WTC11 (cell line): ENCODE measurements at regions not wholly inside any gene's neighbourhood (a gene's known extent, or its start where the extent isn't known, plus 50 kb on each side); places are given as distances from the start of the nearest gene placed in this dataset.

ENCODE experiments used
- ATF2 ChIP-seq: sonication (generic); formaldehyde crosslinking; IDR thresholded peaks from 2 replicates; pipeline ENCODE4 v1.8.1; 2022; ENCODE audit warnings: low read depth, missing genetic modification reagents, borderline replicate concordance
- ATF3 ChIP-seq: sonication (generic); formaldehyde crosslinking; conservative IDR thresholded peaks from 2 replicates; pipeline ENCODE4 v1.8.1; 2022; ENCODE audit warnings: mild to moderate bottlenecking, missing genetic modification reagents
- CTCF ChIP-seq: fragments of 200-600 bp; IDR thresholded peaks from 2 replicates; pipeline ENCODE4 v1.8.0; 2022; ENCODE audit warnings: antibody characterized with exemption
- E2F5 ChIP-seq: sonication (generic); formaldehyde crosslinking; IDR thresholded peaks from 2 replicates; pipeline ENCODE4 v1.8.1; 2022; ENCODE audit warnings: mild to moderate bottlenecking, moderate library complexity, missing genetic modification reagents
- IRF2 ChIP-seq: sonication (generic); formaldehyde crosslinking; IDR thresholded peaks from 2 replicates; pipeline ENCODE4 v1.8.0; 2022; ENCODE audit warnings: low read depth, missing genetic modification reagents, borderline replicate concordance
- JUN ChIP-seq: sonication (generic); formaldehyde crosslinking; IDR thresholded peaks from 2 replicates; pipeline ENCODE4 v1.8.0; 2023; ENCODE audit warnings: mild to moderate bottlenecking, missing genetic modification reagents
- KAT7 ChIP-seq: sonication (generic); formaldehyde crosslinking; IDR thresholded peaks from 2 replicates; pipeline ENCODE4 v1.8.1; 2023; ENCODE audit warnings: missing genetic modification reagents, mild to moderate bottlenecking, borderline replicate concordance
- MAX ChIP-seq: sonication (generic); formaldehyde crosslinking; IDR thresholded peaks from 2 replicates; pipeline ENCODE4 v1.8.0; 2022; ENCODE audit warnings: mild to moderate bottlenecking, missing genetic modification reagents
- NFE2L1 ChIP-seq: sonication (generic); formaldehyde crosslinking; IDR thresholded peaks from 2 replicates; pipeline ENCODE4 v1.8.1; 2023; ENCODE audit warnings: missing genetic modification reagents
- NFYB ChIP-seq: sonication (generic); formaldehyde crosslinking; conservative IDR thresholded peaks from 2 replicates; pipeline ENCODE4 v1.8.0; 2022; ENCODE audit warnings: low read depth, missing genetic modification reagents
- NR2C2 ChIP-seq: sonication (generic); formaldehyde crosslinking; IDR thresholded peaks from 2 replicates; pipeline ENCODE4 v1.8.0; 2022; ENCODE audit warnings: mild to moderate bottlenecking, missing genetic modification reagents
- TEAD4 ChIP-seq: sonication (generic); formaldehyde crosslinking; IDR thresholded peaks from 2 replicates; pipeline ENCODE4 v1.8.0; 2022; ENCODE audit warnings: mild to moderate bottlenecking, missing genetic modification reagents
- ZNF263 ChIP-seq: sonication (generic); formaldehyde crosslinking; IDR thresholded peaks from 2 replicates; pipeline ENCODE4 v1.8.1; 2022; ENCODE audit warnings: low read depth, mild to moderate bottlenecking, moderate library complexity, missing genetic modification reagents

- TF ChIP-seq MAX (CRISPR knock-in tag): no peak
- TF ChIP-seq CTCF: no peak
- no peak for TF ChIP-seq JUN
- no peak for TF ChIP-seq NR2C2 (CRISPR knock-in tag)
- TF ChIP-seq ATF2: no peak
- no peak for TF ChIP-seq E2F5 (CRISPR knock-in tag)
- TF ChIP-seq ZNF263 (CRISPR knock-in tag): no peak
- TF ChIP-seq KAT7: no peak
- TF ChIP-seq NFE2L1: no peak
- TF ChIP-seq IRF2 (CRISPR knock-in tag): no peak
- TF ChIP-seq ATF3 (CRISPR knock-in tag): no peak
- TF ChIP-seq TEAD4: no peak
- TF ChIP-seq NFYB (CRISPR knock-in tag): no peak
Observed at GRCh38 chr22:49671331-49672013, 156.2 kb downstream of the BRD1 start.
